SK-N-SH treated with all-trans-retinoic acid at 6 μM for 48 hours (cell line): ENCODE measurements at regions not wholly inside any gene's neighbourhood (a gene's known extent, or its start where the extent isn't known, plus 50 kb on each side); places are given as distances from the start of the nearest gene placed in this dataset.
A peak's percentile ranks its signal among the peaks of the same experiment; 100 is the strongest.

Source experiments
- ATAC-seq: fragments of 200-7000 bp; cut with Tn5 transposase; 3 replicates; pipeline ENCODE4 v1.9.1; 2020; ENCODE audit warnings: mild to moderate bottlenecking, moderate library complexity
- ARNTL ChIP-seq: fragments of 450-650 bp; formaldehyde crosslinking; IDR thresholded peaks from 2 replicates; pipeline ENCODE4 v1.5.0; 2020; ENCODE audit warnings: low read depth, mild to moderate bottlenecking, moderate library complexity, borderline replicate concordance
- BACH2 ChIP-seq: fragments of 250-450 bp; sonication (Bioruptor Pico); IDR thresholded peaks from 2 replicates; pipeline ENCODE4 v1.9.0; 2021; ENCODE audit warnings: mild to moderate bottlenecking, borderline replicate concordance
- ESRRG ChIP-seq: fragments of 250-450 bp; sonication (Bioruptor Pico); IDR thresholded peaks from 2 replicates; pipeline ENCODE4 v1.6.1; 2021; ENCODE audit warnings: mild to moderate bottlenecking
- GLIS3 ChIP-seq: fragments of 250-450 bp; sonication (Bioruptor Pico); IDR thresholded peaks from 2 replicates; pipeline ENCODE4 v1.5.0; 2020; ENCODE audit warnings: mild to moderate bottlenecking, moderate library complexity
- ISL1 ChIP-seq: fragments of 250-450 bp; sonication (Bioruptor Pico); IDR thresholded peaks from 2 replicates; pipeline ENCODE4 v2.1.2; 2022; ENCODE audit warnings: mild to moderate bottlenecking, moderate library complexity
- OSR1 ChIP-seq: fragments of 250-450 bp; sonication (Bioruptor Pico); IDR thresholded peaks from 2 replicates; pipeline ENCODE4 v1.8.0; 2022; ENCODE audit warnings: moderate library complexity, mild to moderate bottlenecking, inconsistent platforms
- PPARA ChIP-seq: fragments of 250-450 bp; sonication (Bioruptor Pico); IDR thresholded peaks from 2 replicates; pipeline ENCODE4 v1.5.0; 2020; ENCODE audit warnings: mild to moderate bottlenecking, borderline replicate concordance
- RARB ChIP-seq: fragments of 250-450 bp; sonication (Bioruptor Pico); IDR thresholded peaks from 2 replicates; pipeline ENCODE4 v1.8.0; 2021; ENCODE audit warnings: mild to moderate bottlenecking, moderate library complexity
- SNAI2 ChIP-seq: fragments of 250-450 bp; sonication (Bioruptor Pico); IDR thresholded peaks from 2 replicates; pipeline ENCODE4 v1.5.0; 2020; ENCODE audit warnings: mild to moderate bottlenecking, moderate library complexity
- TCF4 ChIP-seq: fragments of 250-450 bp; sonication (Bioruptor Pico); IDR thresholded peaks from 2 replicates; pipeline ENCODE4 v1.8.0; 2021; ENCODE audit warnings: mild to moderate bottlenecking, moderate library complexity, borderline replicate concordance
- TOX ChIP-seq: fragments of 250-450 bp; sonication (Bioruptor Pico); IDR thresholded peaks from 2 replicates; pipeline ENCODE4 v1.8.0; 2021; ENCODE audit warnings: mild to moderate bottlenecking, moderate library complexity, borderline replicate concordance
- ZC3H10 ChIP-seq: fragments of 250-450 bp; sonication (Bioruptor Pico); IDR thresholded peaks from 2 replicates; pipeline ENCODE4 v1.5.1; 2021; ENCODE audit warnings: mild to moderate bottlenecking, moderate library complexity
- ZFP3 ChIP-seq: fragments of 250-450 bp; sonication (Bioruptor Pico); IDR thresholded peaks from 2 replicates; pipeline ENCODE4 v1.5.0; 2020; ENCODE audit warnings: mild to moderate bottlenecking, moderate library complexity
- ZNF565 ChIP-seq: fragments of 450-650 bp; formaldehyde crosslinking; conservative IDR thresholded peaks from 2 replicates; pipeline ENCODE4 v1.5.0; 2020; ENCODE audit warnings: low read depth, mild to moderate bottlenecking, moderate library complexity
- ZNF70 ChIP-seq: fragments of 450-650 bp; formaldehyde crosslinking; IDR thresholded peaks from 2 replicates; pipeline ENCODE4 v1.5.0; 2020; ENCODE audit warnings: mild to moderate bottlenecking, moderate library complexity
- ZNF8 ChIP-seq: fragments of 450-650 bp; formaldehyde crosslinking; IDR thresholded peaks from 2 replicates; pipeline ENCODE4 v1.5.0; 2020; ENCODE audit warnings: mild to moderate bottlenecking, moderate library complexity
- TF ChIP-seq, protein P1 (sequence below): fragments of 250-450 bp; sonication (Bioruptor Pico); IDR thresholded peaks from 2 replicates; pipeline ENCODE4 v1.8.0; 2020; ENCODE audit warnings: mild to moderate bottlenecking, moderate library complexity, borderline replicate concordance
- TF ChIP-seq, protein P2 (sequence below): fragments of 250-450 bp; sonication (Bioruptor Pico); IDR thresholded peaks from 2 replicates; pipeline ENCODE4 v1.5.0; 2020; ENCODE audit warnings: mild to moderate bottlenecking, moderate library complexity
- TF ChIP-seq, protein P3 (sequence below): fragments of 250-450 bp; sonication (Bioruptor Pico); IDR thresholded peaks from 2 replicates; pipeline ENCODE4 v1.5.1; 2020; ENCODE audit warnings: low read depth, mild to moderate bottlenecking, moderate library complexity

DNA sequence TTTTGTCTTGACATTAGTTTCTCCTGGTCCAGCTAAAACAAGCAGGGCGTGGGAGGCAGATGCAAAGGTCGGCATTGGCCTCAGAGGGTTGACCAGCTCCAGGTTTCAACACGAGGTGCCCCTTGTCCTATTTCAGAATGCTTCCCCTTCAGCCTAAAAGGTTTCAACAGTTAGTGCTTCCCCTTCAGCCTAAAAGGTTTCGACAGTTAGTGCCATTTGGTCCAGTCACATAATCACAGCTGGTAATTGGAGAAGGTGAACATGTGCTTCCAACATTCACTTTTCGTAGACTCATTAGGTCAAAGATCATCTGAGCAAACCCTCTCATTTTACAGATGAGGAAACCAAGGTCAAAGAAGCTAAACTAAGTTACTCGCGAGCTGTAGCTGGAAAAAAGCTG is 270.3 kb upstream of the MAP3K1 start:
- ATAC-seq, result no peak
- TF ChIP-seq ARNTL (CRISPR knock-in tag) (no peak), ZNF565 (no peak), RARB (CRISPR knock-in tag) (no peak)

DNA sequence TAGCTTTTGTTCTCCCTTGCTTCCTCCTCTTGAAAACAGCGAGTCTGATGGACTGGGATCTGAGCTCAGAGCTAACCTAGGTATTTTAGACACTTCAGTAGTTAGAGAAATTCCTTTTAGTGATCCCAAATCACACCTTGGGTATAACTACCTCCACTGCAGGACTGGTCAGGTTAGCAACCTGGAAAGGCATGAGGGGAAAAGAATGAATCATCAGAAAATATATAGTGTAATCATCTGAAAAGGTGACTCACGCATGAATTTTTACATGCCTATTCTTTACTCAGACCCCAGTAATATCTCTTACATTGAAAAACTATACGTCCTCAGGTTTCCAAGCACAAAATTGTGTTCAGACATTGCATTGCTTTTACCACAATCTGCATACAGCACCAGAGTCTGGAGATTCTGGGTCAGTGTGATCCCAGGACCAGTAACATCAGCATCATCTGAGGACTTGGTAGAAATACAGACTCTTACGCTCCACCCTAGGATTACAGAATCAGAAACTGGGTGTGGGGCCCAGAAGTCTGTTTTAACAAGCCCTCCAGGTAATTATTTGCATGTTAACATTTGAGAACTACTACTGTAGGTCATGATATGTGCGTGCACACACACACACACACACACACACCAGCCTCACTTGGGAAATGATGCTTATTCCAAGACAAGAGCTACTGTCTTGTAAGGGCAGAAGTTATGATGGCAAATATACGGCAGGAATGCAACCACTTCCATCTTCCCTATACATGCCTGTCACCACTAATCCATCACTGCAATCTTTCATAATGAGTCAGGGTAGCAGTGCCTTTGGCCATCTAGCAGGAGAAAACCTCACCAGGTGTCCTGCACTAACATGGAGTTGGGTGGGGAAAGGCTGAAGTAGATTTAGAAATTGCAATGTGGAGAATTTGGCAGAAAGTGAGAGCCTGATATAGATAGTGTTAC is 271.6 kb upstream of the MAP3K1 start:
- TF ChIP-seq OSR1 (CRISPR knock-in tag), result no peak
- no peak for TF ChIP-seq ZNF8 (CRISPR knock-in tag)
- no peak for TF ChIP-seq ESRRG (CRISPR knock-in tag)
- TF ChIP-seq TOX, result no peak
- TF ChIP-seq, protein P1, sequence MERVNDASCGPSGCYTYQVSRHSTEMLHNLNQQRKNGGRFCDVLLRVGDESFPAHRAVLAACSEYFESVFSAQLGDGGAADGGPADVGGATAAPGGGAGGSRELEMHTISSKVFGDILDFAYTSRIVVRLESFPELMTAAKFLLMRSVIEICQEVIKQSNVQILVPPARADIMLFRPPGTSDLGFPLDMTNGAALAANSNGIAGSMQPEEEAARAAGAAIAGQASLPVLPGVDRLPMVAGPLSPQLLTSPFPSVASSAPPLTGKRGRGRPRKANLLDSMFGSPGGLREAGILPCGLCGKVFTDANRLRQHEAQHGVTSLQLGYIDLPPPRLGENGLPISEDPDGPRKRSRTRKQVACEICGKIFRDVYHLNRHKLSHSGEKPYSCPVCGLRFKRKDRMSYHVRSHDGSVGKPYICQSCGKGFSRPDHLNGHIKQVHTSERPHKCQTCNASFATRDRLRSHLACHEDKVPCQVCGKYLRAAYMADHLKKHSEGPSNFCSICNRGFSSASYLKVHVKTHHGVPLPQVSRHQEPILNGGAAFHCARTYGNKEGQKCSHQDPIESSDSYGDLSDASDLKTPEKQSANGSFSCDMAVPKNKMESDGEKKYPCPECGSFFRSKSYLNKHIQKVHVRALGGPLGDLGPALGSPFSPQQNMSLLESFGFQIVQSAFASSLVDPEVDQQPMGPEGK, result no peak
- TF ChIP-seq, protein P2, sequence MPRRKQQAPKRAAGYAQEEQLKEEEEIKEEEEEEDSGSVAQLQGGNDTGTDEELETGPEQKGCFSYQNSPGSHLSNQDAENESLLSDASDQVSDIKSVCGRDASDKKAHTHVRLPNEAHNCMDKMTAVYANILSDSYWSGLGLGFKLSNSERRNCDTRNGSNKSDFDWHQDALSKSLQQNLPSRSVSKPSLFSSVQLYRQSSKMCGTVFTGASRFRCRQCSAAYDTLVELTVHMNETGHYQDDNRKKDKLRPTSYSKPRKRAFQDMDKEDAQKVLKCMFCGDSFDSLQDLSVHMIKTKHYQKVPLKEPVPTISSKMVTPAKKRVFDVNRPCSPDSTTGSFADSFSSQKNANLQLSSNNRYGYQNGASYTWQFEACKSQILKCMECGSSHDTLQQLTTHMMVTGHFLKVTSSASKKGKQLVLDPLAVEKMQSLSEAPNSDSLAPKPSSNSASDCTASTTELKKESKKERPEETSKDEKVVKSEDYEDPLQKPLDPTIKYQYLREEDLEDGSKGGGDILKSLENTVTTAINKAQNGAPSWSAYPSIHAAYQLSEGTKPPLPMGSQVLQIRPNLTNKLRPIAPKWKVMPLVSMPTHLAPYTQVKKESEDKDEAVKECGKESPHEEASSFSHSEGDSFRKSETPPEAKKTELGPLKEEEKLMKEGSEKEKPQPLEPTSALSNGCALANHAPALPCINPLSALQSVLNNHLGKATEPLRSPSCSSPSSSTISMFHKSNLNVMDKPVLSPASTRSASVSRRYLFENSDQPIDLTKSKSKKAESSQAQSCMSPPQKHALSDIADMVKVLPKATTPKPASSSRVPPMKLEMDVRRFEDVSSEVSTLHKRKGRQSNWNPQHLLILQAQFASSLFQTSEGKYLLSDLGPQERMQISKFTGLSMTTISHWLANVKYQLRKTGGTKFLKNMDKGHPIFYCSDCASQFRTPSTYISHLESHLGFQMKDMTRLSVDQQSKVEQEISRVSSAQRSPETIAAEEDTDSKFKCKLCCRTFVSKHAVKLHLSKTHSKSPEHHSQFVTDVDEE, result no peak
- TF ChIP-seq ZC3H10 (CRISPR knock-in tag), result no peak
- no peak for TF ChIP-seq TCF4
- no peak for TF ChIP-seq SNAI2 (CRISPR knock-in tag)
- TF ChIP-seq BACH2 (CRISPR knock-in tag), result no peak
- TF ChIP-seq, protein P3, sequence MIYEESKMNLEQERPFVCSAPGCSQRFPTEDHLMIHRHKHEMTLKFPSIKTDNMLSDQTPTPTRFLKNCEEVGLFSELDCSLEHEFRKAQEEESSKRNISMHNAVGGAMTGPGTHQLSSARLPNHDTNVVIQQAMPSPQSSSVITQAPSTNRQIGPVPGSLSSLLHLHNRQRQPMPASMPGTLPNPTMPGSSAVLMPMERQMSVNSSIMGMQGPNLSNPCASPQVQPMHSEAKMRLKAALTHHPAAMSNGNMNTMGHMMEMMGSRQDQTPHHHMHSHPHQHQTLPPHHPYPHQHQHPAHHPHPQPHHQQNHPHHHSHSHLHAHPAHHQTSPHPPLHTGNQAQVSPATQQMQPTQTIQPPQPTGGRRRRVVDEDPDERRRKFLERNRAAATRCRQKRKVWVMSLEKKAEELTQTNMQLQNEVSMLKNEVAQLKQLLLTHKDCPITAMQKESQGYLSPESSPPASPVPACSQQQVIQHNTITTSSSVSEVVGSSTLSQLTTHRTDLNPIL (CRISPR knock-in tag), result no peak
- ATAC-seq, result peak; percentile 53

DNA sequence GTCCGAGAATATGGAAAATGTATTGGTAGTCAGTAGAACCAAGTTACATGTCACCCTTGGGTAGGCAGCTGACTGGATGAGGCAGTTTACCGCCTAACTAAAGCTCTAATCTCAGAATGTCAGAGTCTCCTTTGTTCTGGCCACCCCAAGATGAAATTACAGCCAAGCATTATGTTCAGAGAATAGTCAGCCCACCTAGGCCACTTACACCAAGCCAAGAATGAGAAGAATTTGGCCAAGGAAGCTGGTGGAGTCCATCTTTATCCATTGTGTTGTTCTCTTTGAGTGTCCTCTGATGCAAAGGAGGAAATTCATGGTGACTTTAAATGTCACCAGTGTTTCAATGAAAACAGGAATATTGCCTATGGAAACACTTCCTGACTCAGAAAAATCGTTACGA is 275.1 kb upstream of the MAP3K1 start:
- TF ChIP-seq ISL1 (CRISPR knock-in tag), result no peak
- no peak for TF ChIP-seq TOX
- no peak for TF ChIP-seq BACH2 (CRISPR knock-in tag)
- TF ChIP-seq SNAI2 (CRISPR knock-in tag), result no peak
- no peak for TF ChIP-seq PPARA
- TF ChIP-seq ESRRG (CRISPR knock-in tag), result no peak
- TF ChIP-seq, all 23 proteins: peak for 0
- no peak for ATAC-seq

DNA sequence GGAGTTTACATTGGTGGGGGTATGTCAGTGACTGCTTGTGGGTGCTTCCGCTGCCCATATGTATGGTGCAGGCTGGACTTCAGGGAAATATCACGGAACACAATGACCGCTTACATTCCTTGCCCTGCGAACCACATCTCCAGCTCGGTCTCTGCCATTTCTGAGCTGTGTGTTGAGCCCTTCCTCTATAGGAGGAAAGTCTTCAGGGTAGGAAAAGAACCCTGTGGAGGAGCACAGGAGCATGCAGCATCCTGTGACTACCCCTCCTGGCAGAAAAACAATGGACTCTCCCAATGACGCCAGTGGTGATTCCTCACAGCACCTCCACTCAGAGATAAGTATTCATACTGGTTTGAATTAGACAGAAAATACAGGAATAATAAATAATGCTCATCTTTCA is 276.8 kb upstream of the MAP3K1 start:
- TF ChIP-seq, protein P3 (CRISPR knock-in tag), result no peak
- TF ChIP-seq RARB (CRISPR knock-in tag) (no peak), ZFP3 (CRISPR knock-in tag) (no peak), ZNF565 (no peak), OSR1 (CRISPR knock-in tag) (no peak), ZNF70 (CRISPR knock-in tag) (no peak), ESRRG (CRISPR knock-in tag) (no peak)
- TF ChIP-seq, all 23 proteins: peak for 0
- no peak for ATAC-seq

DNA sequence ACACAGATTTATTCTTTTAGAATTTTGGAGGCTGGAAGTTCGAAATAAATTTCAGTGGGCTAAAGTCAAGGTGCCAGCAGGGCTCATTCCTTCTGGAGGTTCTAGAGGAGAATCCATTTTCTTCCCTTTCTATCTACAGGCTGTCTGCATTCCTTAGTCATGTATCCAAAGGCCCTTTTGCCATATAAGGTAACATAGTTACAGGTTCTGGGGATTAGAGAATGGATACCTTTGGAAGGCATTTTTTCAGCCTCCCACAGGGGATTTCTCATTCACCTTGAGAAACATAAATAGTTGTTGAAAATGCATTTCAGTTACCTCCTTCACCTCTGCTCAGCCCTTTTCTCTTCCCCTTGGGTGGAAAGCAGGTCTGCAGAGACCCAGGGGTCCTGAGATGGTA is 280.0 kb upstream of the MAP3K1 start:
- TF ChIP-seq ZNF8 (CRISPR knock-in tag) (no peak), ZC3H10 (CRISPR knock-in tag) (no peak), GLIS3 (CRISPR knock-in tag) (no peak)
- ATAC-seq, result no peak
